Stimulated activated CD4-positive, alpha-beta T cell treated with anti-CD3 and anti-CD28 coated beads, Interleukin-4, amount 100 ng/mL, for 48 hours (primary cell): ENCODE measurements at regions not wholly inside any gene's neighbourhood (a gene's known extent, or its start where the extent isn't known, plus 50 kb on each side); places are given as distances from the start of the nearest gene placed in this dataset.

Source experiments
- DNase-seq, 2 donors: peaks; one replicate each; pipeline ENCODE4 v3.0.0-alpha.2; 2020; ENCODE audit warnings: low read depth in 2 of 2

DNA sequence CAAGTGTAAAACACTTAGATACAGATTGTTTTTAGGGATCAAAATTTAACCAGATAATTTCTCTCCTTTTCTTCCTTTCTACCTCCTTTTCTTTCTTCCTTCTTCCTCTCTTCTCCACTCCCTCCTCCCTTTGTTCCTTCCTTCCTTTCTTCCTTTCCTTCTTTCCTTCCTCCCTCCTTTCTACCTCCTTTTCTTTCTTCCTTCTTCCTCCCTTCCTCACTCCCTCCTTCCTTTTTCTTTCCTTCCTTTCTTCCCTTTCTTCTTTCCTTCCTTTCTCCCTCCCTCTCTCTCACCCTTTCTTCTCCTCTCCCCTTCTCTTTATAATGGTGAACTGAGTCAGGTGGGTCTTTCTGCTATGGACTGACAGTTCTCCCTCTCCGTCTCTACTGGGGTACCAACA lies 397.5 kb upstream of the CDH11 start:
- no peak for DNase-seq

DNA sequence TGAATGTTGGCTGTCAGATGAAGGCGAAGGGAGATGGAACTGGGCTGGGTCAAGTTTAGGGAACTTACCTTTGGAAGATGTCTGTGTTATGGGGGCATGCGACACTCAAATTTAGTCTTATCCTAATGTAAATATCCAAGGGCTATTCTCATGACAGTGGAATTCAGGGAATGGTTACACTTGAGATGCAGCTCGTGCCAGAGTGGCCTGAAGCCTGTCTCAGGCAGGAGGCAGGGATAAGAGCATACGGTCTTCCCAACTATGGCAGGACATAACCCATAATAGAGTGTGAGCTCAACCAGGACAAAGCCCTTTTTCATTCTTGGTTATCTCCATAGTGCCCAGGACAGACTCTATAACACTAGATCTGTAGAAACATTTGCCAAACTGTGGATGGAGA lies 393.3 kb upstream of the CDH11 start:
- DNase-seq = no peak

GRCh38 chr16:65510850-65511249 lies 389.0 kb upstream of the CDH11 start:
- no peak for DNase-seq

- DNase-seq = no peak
Observed at GRCh38 chr16:65510241-65510640, 388.4 kb upstream of the CDH11 start.

DNA sequence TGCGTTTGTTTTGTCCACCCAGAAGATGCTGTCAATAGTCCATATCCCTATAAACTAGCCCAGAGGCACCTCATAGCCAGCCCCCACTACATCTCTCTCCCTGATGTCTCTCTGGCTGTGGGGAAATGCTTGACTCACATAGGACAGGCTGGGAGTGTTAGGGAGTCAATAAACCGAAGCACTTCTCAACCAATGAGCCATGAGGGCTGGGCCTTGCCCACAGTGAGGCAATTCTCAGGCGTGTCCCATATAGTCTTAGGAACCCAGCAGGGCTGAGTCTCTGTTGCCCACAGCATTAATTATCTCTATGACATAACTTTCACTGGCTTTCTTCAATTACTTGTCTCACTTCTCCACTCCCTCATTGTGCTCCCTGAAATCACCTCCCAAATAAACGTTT lies 387.3 kb upstream of the CDH11 start:
- DNase-seq = no peak

GRCh38 chr16:65500919-65501318 lies 379.1 kb upstream of the CDH11 start:
- no peak for DNase-seq

DNA sequence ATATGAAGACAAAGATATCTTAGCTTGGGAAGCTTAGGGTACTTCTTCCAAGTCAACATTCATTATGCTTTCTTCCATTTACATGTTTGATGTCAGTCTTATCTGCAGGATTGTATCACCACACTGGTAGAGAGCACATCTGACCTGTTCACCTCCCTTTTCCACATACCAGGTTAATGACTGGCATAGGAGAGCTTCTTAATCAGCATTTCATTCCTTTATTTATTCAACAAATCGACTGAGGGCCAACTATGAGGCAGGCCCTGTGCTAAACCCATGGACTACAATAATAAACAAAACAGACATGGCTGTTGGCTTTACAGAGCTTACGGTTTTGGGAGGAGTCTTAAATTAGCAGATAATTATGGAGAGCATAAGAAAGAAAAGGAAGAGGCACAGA lies 378.1 kb upstream of the CDH11 start:
- DNase-seq = no peak

DNA sequence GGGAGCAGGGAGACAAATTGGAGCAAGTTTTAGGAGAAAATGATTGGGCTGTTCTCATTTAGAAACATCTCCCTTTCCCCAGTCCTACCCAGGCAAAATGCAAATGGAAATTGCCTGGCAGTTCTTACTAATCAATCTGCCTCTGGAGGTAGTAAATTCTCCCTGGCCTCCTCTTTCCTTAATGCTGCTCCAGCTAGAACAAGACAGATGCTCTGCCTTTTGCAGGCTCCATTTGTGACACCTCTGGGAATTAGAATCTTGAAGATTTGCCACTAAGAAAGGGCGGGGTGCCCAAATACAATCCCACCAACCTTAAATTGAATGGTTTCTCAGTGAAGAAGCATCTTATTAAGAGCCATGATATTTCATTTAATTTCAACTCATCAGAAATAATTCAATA lies 377.7 kb upstream of the CDH11 start:
- DNase-seq = no peak

- DNase-seq = no peak
Observed at GRCh38 chr16:65497571-65497970, 375.7 kb upstream of the CDH11 start.

DNA sequence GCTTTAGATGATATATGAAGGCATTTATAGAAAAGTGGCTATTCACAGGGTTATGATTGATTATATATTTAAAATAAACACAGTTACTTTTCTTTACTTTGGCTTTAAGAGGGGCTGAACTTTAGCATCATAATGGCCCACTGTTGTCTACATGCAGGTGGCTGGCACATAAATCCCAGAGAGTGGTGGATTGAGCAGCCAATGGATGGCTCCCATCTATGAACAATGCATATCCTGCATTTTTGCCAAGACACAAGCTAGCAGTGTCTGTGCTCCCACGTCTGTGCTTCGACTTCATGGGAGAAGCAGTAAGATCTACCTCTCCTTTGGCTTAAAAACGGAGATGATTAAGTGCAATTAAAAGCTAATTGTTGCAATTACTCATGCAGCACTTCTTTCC lies 373.2 kb upstream of the CDH11 start:
- DNase-seq = no peak

GRCh38 chr16:65494609-65495008 lies 372.7 kb upstream of the CDH11 start:
- DNase-seq = no peak

DNA sequence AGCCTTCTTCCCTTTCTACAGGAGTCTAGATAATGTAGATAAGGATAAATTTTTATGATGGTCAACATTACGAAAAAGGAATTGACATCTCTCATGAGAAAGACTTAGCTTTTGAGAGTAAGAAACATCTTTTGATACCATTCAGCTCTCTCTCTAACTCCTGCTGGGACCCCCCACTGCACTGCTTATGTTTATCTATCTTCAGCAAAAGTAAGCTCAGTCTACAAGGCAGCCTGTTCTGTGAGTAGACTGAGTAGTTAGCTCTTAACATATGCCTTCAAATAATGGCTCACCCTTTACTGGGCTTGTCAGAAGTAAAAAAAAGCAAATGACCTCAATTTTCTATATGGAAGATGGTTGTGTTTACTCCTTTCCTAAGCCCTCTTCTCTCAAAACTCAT lies 372.2 kb upstream of the CDH11 start:
- no peak for DNase-seq

GRCh38 chr16:65490286-65490685 lies 368.4 kb upstream of the CDH11 start:
- DNase-seq = no peak

GRCh38 chr16:65489531-65490023 lies 367.7 kb upstream of the CDH11 start:
- no peak for DNase-seq

DNA sequence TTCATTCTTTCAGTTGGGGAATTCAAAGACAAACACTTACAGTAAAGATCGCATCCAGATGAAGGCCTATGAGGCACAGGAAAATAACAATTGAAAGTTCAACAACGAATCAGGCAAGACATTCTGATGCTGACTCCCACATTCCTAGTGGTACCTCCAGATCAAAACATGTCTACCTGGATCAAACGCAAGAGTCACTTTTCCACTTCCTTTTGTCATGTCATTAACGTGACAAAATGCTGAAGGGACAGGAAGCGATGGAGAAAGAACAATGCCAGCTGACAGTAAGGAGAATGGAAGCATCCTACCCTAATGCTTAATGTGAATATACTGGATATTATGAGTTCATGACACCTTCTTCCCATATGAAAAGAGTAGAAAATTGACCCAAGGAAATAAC lies 365.4 kb upstream of the CDH11 start:
- DNase-seq = no peak

- DNase-seq = no peak
Observed at GRCh38 chr16:65481956-65482355, 360.1 kb upstream of the CDH11 start.

- no peak for DNase-seq
Observed at GRCh38 chr16:65480281-65481091, 358.6 kb upstream of the CDH11 start.

DNA sequence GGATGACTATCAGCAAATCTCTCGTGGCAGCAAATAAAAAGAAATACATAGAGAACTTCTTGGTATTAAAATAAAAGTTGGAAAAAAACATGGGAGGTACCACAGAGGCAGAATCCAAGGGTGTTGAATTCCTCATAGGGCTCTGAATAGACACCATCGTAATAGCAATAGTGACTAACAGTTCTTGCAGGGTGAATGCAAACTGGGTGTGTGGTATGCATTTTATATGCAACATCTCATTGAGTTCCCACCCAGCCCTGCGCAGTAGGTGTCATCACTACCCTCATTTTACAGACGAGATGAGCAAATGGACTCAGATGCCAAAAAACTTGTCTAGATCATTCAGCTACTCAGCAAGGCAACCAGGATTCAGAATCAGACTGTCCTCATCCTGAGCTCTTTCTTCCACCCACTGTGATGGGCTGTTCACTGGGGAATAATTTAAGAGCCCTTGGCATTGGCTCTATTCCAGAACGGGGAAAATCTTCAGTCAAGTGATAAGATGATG lies 354.6 kb upstream of the CDH11 start:
- no peak for DNase-seq

DNA sequence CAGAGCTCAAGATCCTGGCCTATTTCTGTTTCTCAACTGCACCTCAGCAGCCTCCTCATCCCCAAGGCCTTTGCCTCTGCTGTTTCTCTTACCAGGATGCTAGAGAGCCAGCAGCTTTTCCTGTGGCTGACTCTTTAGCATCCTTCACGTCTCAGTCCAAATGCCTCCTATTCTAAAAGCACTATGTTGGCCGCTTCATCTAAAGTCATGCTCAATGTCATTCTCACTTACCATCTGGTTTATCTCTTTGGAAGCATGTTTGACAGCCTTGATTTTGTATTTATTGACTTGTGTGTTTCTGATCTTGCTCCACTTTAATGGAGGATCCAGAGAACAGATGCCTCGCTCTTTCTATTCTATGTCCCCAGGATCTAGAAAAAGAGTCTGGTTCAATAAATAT lies 351.8 kb upstream of the CDH11 start:
- no peak for DNase-seq

GRCh38 chr16:65469116-65469515 lies 347.3 kb upstream of the CDH11 start:
- DNase-seq = no peak

DNA sequence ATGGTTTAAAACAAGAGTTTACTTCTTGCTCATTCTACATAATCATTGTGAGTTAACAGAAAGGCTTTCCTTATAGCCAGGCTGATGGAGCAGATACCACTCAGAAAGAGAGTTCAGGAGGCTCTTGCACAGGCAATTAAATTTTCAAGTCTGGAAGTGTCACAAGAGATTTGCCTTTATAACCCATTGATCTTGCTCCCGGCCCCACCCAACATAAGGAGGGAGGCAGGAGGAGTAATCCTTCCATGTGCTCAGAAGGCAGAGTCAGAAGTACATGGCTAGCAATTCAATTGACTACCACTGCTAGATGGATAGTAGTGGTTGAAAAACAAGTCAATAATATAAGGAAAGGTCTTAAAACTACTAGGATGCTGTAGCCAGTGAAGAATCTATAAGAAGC lies 346.3 kb upstream of the CDH11 start:
- DNase-seq = no peak

DNA sequence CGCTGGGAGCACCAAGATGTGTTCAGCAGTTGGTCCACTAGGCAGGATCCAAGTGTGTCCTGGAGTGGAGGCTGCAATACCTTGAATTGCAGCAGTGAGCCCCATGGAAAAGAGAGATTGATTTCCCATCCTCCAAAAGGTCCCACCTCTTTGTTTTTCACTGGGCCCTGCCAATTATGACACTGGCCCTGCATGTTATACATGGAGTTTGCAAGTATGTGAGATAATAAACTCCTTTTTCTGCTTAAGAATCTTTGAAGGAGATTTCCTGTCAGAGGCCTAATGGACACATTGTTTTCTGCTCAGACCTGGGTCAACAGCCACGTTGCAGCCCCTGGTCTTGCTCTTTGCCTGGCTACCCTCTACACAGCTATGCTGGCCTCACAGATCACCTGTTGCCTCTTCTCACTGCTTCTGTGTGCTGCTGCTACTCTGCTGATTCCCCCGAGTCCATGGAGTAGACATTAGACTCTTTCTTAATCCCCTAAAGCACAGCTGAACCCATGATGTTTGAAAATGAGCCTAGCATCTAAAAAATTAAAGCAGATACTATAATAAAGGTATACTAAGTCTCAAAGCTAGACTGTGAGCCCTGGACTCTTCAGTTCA lies 341.9 kb upstream of the CDH11 start:
- DNase-seq = no peak

DNA sequence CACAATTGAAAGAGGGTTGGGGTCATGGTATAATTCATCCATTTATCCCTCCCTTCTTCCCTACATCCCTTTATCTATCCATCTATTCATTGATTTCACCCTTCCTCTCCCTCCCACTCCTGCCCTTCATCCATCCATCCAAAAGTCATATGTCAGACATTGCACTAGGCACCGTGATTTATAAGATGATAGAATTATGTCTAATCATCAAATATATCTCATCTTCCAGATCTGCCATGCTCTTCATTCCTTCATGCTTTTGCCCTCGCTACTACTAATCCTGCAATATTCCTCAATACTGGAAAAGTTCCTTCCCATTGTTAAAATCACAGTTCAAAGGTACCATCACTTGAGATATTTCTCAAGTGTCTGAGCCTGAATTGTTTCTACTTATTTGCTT lies 335.2 kb upstream of the CDH11 start:
- no peak for DNase-seq
